Mucosa of descending colon (tissue), 3 donors: ENCODE measurements at regions not wholly inside any gene's neighbourhood (a gene's known extent, or its start where the extent isn't known, plus 50 kb on each side); places are given as distances from the start of the nearest gene placed in this dataset.

Source experiments
- ATAC-seq: fragments of 200-7000 bp; cut with Tn5 transposase; one replicate; pipeline ENCODE4 v1.9.1; 2020; ENCODE audit warnings: mild to moderate bottlenecking, moderate library complexity
- DNase-seq, 3 donors: peaks; one replicate each; pipeline ENCODE4 v3.0.0-alpha.2; 2020
- H3K36me3 ChIP-seq: fragments of 200-600 bp; one replicate; pipeline ENCODE4 v1.8.0; 2021; ENCODE audit warnings: low read depth, mild to moderate bottlenecking
- H3K4me1 ChIP-seq: fragments of 200-600 bp; one replicate; pipeline ENCODE4 v1.8.0; 2021; ENCODE audit warnings: low read depth, mild to moderate bottlenecking
- H3K4me3 ChIP-seq: fragments of 200-600 bp; one replicate; pipeline ENCODE4 v1.8.0; 2021; ENCODE audit warnings: mild to moderate bottlenecking
- H3K9me3 ChIP-seq: fragments of 200-600 bp; one replicate; pipeline ENCODE4 v1.8.0; 2021; ENCODE audit warnings: mild to moderate bottlenecking
- intact Hi-C, 2 donors: fragments of 100-400 bp; cut with DNase I in 1 of 2; cut with micrococcal nuclease in 1 of 2; formaldehyde crosslinking; loops; one replicate each; pipeline versions ENCODE4 v1.11.0 to v1.11.1; 2022; cut with DNase I, micrococcal nuclease
- TF ChIP-seq, protein P1 (sequence below): fragments of 200-600 bp; IDR thresholded peaks from one replicate; pipeline ENCODE4 v1.8.0; 2022; ENCODE audit warnings: antibody characterized with exemption, mild to moderate bottlenecking
- donor health status: DM: no; HTN: no; CAD: no; lungs with moderate emphysema.
- donor health status: DM: no; HTN: no; CAD: no.
- donor health status: DM: no; HTN: yes; CAD: no.

DNA sequence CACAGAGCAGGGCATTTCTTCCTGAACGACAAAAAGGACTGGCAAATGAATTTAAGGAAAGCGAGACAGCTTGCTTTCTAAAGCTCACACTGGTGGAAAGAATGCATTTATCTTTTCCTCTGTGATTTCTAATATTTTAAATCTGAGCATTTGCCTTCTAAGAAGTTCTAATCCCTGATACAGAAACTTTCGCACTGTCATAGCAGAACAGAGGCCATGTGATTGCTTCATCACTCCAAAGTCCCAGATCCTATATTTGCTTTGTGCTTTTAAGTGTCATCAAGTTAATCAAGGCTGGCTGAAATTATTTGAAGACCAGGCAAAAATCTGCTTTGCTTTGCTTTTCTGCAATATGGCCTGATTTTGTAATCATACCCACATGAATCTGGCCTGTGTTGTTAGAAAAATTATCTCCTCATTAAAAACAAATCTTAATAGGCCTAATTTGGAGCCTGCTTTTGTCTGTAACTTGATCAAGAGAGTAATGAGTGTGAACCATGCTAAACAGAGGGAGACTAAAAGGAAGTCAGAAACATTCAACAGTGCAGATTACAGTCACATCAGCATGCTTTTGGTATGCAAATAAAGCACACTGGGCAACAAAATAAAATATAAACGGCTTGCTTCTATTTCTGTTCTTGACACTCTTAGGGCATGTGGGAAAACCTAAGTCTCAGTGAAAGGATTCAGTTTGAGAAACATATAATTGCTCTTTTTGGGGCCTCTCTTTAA lies 178.2 kb upstream of the ADAMTS9 start:
- H3K36me3 ChIP-seq: no peaks in the 10 kb centered on the region
- ATAC-seq (no peak), DNase-seq (no peak)
- H3K4me1 ChIP-seq: peaks cover 11% of the 10 kb centered on the region
- no peak overlapping the region for H3K4me3 ChIP-seq
- TF ChIP-seq, protein P1, sequence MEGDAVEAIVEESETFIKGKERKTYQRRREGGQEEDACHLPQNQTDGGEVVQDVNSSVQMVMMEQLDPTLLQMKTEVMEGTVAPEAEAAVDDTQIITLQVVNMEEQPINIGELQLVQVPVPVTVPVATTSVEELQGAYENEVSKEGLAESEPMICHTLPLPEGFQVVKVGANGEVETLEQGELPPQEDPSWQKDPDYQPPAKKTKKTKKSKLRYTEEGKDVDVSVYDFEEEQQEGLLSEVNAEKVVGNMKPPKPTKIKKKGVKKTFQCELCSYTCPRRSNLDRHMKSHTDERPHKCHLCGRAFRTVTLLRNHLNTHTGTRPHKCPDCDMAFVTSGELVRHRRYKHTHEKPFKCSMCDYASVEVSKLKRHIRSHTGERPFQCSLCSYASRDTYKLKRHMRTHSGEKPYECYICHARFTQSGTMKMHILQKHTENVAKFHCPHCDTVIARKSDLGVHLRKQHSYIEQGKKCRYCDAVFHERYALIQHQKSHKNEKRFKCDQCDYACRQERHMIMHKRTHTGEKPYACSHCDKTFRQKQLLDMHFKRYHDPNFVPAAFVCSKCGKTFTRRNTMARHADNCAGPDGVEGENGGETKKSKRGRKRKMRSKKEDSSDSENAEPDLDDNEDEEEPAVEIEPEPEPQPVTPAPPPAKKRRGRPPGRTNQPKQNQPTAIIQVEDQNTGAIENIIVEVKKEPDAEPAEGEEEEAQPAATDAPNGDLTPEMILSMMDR: no peak
- peaks cover 4% of the 10 kb centered on the region for H3K9me3 ChIP-seq
- intact Hi-C loops: no loop called here

DNA sequence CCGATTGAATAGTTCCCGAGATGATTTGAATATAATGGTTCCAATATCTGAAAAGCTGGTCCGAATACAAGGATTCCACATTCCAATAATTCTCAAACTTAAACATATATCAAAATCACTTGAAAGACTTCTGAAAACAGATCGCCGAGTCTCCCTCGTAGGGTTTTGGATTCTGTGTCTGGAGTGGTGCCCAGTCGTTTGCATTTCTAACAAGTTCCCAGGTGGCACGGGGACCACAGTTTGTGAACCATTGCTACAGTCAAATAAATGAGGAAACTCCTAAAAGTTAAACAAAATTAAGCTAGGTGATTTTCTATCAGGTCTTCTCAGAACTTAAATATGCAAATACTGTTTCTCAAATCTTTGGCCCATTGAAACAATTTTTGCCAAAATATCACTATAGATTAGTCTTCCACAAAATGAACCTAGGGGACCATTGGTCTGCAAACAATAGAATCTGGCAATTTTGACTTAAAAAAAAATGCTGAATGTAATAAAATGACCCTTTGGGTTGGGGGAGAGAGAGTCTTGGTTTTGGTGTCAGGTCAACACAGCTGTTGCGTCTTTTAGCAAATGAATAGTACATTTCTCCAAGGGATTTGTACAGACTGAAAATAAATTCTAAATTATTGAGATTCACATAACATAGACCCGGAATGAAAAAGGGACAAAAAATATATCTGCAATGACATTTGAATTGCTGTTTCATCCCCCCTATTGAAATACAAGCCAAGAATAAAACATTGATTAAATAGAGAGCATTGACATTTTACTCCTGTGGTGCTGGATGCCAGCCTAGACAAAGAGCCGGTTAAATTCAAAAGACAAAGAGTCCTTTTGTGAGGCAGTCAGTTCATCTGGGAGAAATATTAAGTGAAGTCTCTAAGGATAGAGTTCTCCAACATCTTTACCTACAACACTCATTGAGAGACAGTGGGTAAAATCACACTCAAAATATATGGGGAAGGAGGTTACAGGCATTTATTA lies 175.7 kb upstream of the ADAMTS9 start:
- TF ChIP-seq, protein P1: no peak
- no peak for DNase-seq
- peaks cover 11% of the 10 kb centered on the region for H3K4me1 ChIP-seq
- H3K9me3 ChIP-seq: no peaks in the 10 kb centered on the region
- no peak for ATAC-seq
- H3K4me3 ChIP-seq: no peak overlapping the region
- H3K36me3 ChIP-seq: no peaks in the 10 kb centered on the region
- intact Hi-C loops: no loop called here

DNA sequence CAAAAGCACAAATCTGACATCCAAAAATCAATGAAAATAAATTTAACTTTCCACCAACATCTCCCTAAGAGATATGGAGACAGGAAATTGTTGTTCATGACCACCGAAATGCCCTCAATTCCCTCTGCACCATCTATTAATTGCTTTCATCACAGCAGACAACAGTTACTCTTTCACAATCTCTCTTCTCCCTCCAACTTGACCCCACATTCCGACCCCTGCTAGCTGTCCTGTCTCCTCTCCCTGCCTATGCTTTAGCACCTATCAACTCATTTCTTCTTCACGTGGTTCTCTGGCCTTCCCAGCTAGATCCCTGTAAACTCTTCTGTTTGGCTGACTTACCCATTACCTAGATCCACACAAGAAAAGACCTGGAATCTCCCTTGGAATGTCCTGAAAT lies 173.9 kb upstream of the ADAMTS9 start:
- DNase-seq (no peak), ATAC-seq (no peak)
- H3K36me3 ChIP-seq: no peaks in the 10 kb centered on the region
- intact Hi-C loops: no loop called here
- TF ChIP-seq, protein P1: no peak
- peaks cover 2% of the 10 kb centered on the region for H3K4me1 ChIP-seq
- H3K9me3 ChIP-seq: no peaks in the 10 kb centered on the region
- no peak overlapping the region for H3K4me3 ChIP-seq

DNA sequence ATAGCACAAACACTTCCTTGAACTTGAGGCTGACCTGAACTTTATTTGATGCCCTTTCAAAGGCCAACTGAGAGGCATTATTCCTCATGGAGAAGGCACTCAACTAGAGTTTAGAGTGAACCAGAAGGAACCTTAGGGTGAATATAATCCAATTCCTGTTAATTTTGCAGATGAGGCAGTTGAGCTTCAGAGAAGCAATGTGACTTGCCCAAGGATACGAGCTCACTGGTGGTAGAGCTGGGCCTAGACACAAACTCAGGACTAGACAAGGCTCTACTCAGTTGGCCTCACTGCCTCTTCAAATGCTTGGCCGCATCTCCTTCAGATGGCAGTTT lies 172.7 kb upstream of the ADAMTS9 start:
- H3K4me1 ChIP-seq: no peaks in the 10 kb centered on the region
- H3K9me3 ChIP-seq: no peaks in the 10 kb centered on the region
- no peak for DNase-seq
- ATAC-seq: no peak
- TF ChIP-seq, protein P1: no peak
- H3K36me3 ChIP-seq: no peaks in the 10 kb centered on the region
- intact Hi-C loops: no loop called here
- H3K4me3 ChIP-seq: no peak overlapping the region

DNA sequence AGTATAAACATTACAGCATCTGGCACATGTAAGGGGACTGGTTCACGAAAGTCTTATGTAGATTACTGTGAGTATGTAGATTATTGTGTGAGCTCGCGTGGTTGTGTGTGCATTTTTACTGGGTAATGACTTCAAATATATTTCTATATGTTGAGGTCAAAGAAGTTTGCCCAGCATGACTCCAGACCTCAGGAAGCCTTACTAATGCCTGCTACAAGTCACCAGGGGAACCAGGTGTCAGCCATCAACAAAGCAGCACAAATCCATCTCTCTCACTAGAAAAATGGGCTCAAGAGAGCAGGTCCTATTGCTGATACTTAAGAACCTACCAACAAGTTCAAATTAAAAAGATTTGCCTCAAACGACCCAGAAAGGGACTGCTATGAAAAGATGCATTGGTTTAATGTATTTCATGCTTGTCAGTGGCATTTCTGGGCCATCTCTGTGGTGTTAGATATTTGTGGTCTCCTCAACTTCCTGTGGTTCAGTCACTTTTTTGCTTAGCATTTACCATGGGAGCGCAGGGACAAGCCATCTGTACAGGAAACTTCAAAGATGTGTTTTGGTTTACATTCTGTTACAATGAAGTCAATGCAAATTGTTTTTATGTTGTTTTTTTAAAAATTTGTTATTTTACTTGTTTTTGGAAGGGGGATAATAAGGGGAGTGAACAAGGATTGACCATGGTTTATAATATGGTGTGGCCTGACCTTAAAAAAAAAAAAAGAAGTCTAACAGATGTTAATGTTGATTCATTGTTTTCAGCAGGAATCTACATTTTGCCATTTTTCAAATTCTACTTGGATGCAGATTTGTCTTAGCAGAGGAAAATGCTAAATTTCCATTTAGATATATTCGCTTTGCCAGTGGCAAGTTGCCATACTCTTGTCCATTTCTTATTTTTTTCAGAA lies 172.1 kb upstream of the ADAMTS9 start:
- DNase-seq (no peak), ATAC-seq (no peak)
- intact Hi-C loops: no loop called here
- Histone ChIP-seq H3K9me3 (no peaks in the 10 kb centered on the region), H3K4me1 (no peaks in the 10 kb centered on the region), H3K36me3 (no peaks in the 10 kb centered on the region), H3K4me3 (no peak overlapping the region)
- TF ChIP-seq, protein P1: no peak
